SK-N-SH treated with all-trans-retinoic acid at 6 μM for 48 hours (cell line): ENCODE measurements at regions not wholly inside any gene's neighbourhood (a gene's known extent, or its start where the extent isn't known, plus 50 kb on each side); places are given as distances from the start of the nearest gene placed in this dataset.

ENCODE experiments used
- ATAC-seq: fragments of 200-7000 bp; cut with Tn5 transposase; 3 replicates; pipeline ENCODE4 v1.9.1; 2020; ENCODE audit warnings: mild to moderate bottlenecking, moderate library complexity
- ARNTL ChIP-seq: fragments of 450-650 bp; formaldehyde crosslinking; IDR thresholded peaks from 2 replicates; pipeline ENCODE4 v1.5.0; 2020; ENCODE audit warnings: low read depth, mild to moderate bottlenecking, moderate library complexity, borderline replicate concordance
- BACH2 ChIP-seq: fragments of 250-450 bp; sonication (Bioruptor Pico); IDR thresholded peaks from 2 replicates; pipeline ENCODE4 v1.9.0; 2021; ENCODE audit warnings: mild to moderate bottlenecking, borderline replicate concordance
- CREB5 ChIP-seq: fragments of 250-450 bp; sonication (Bioruptor Pico); IDR thresholded peaks from 2 replicates; pipeline ENCODE4 v1.5.1; 2020; ENCODE audit warnings: low read depth, mild to moderate bottlenecking, moderate library complexity
- CSRNP3 ChIP-seq: fragments of 250-450 bp; sonication (Bioruptor Pico); IDR thresholded peaks from 2 replicates; pipeline ENCODE4 v1.5.1; 2021; ENCODE audit warnings: mild to moderate bottlenecking, moderate library complexity
- ESRRG ChIP-seq: fragments of 250-450 bp; sonication (Bioruptor Pico); IDR thresholded peaks from 2 replicates; pipeline ENCODE4 v1.6.1; 2021; ENCODE audit warnings: mild to moderate bottlenecking
- ISL1 ChIP-seq: fragments of 250-450 bp; sonication (Bioruptor Pico); IDR thresholded peaks from 2 replicates; pipeline ENCODE4 v2.1.2; 2022; ENCODE audit warnings: mild to moderate bottlenecking, moderate library complexity
- PPARA ChIP-seq: fragments of 250-450 bp; sonication (Bioruptor Pico); IDR thresholded peaks from 2 replicates; pipeline ENCODE4 v1.5.0; 2020; ENCODE audit warnings: mild to moderate bottlenecking, borderline replicate concordance
- RARB ChIP-seq: fragments of 250-450 bp; sonication (Bioruptor Pico); IDR thresholded peaks from 2 replicates; pipeline ENCODE4 v1.8.0; 2021; ENCODE audit warnings: mild to moderate bottlenecking, moderate library complexity
- SNAI2 ChIP-seq: fragments of 250-450 bp; sonication (Bioruptor Pico); IDR thresholded peaks from 2 replicates; pipeline ENCODE4 v1.5.0; 2020; ENCODE audit warnings: mild to moderate bottlenecking, moderate library complexity
- TCF4 ChIP-seq: fragments of 250-450 bp; sonication (Bioruptor Pico); IDR thresholded peaks from 2 replicates; pipeline ENCODE4 v1.8.0; 2021; ENCODE audit warnings: mild to moderate bottlenecking, moderate library complexity, borderline replicate concordance
- TOX ChIP-seq: fragments of 250-450 bp; sonication (Bioruptor Pico); IDR thresholded peaks from 2 replicates; pipeline ENCODE4 v1.8.0; 2021; ENCODE audit warnings: mild to moderate bottlenecking, moderate library complexity, borderline replicate concordance
- TSHZ2 ChIP-seq: fragments of 250-450 bp; sonication (Bioruptor Pico); IDR thresholded peaks from 2 replicates; pipeline ENCODE4 v1.5.0; 2020; ENCODE audit warnings: mild to moderate bottlenecking, moderate library complexity
- ZC3H10 ChIP-seq: fragments of 250-450 bp; sonication (Bioruptor Pico); IDR thresholded peaks from 2 replicates; pipeline ENCODE4 v1.5.1; 2021; ENCODE audit warnings: mild to moderate bottlenecking, moderate library complexity
- ZFP3 ChIP-seq: fragments of 250-450 bp; sonication (Bioruptor Pico); IDR thresholded peaks from 2 replicates; pipeline ENCODE4 v1.5.0; 2020; ENCODE audit warnings: mild to moderate bottlenecking, moderate library complexity
- ZFP30 ChIP-seq: fragments of 450-650 bp; formaldehyde crosslinking; IDR thresholded peaks from 2 replicates; pipeline ENCODE4 v1.5.0; 2022; ENCODE audit warnings: mild to moderate bottlenecking, moderate library complexity
- ZNF565 ChIP-seq: fragments of 450-650 bp; formaldehyde crosslinking; conservative IDR thresholded peaks from 2 replicates; pipeline ENCODE4 v1.5.0; 2020; ENCODE audit warnings: low read depth, mild to moderate bottlenecking, moderate library complexity
- ZNF8 ChIP-seq: fragments of 450-650 bp; formaldehyde crosslinking; IDR thresholded peaks from 2 replicates; pipeline ENCODE4 v1.5.0; 2020; ENCODE audit warnings: mild to moderate bottlenecking, moderate library complexity
- TF ChIP-seq, protein P1 (sequence below): fragments of 250-450 bp; sonication (Bioruptor Pico); IDR thresholded peaks from 2 replicates; pipeline ENCODE4 v1.8.0; 2021; ENCODE audit warnings: low read depth, mild to moderate bottlenecking, moderate library complexity, borderline replicate concordance
- TF ChIP-seq, protein P2 (sequence below): fragments of 250-450 bp; sonication (Bioruptor Pico); IDR thresholded peaks from 2 replicates; pipeline ENCODE4 v1.8.0; 2020; ENCODE audit warnings: mild to moderate bottlenecking, moderate library complexity, borderline replicate concordance

GRCh38 chr7:10222976-10223375 is 750.7 kb upstream of the PHF14 start (continued):
- no peak for TF ChIP-seq CSRNP3 (CRISPR knock-in tag)
- TF ChIP-seq SNAI2 (CRISPR knock-in tag): no peak
- TF ChIP-seq ESRRG (CRISPR knock-in tag): no peak
- no peak for TF ChIP-seq ARNTL
- TF ChIP-seq, protein P1, sequence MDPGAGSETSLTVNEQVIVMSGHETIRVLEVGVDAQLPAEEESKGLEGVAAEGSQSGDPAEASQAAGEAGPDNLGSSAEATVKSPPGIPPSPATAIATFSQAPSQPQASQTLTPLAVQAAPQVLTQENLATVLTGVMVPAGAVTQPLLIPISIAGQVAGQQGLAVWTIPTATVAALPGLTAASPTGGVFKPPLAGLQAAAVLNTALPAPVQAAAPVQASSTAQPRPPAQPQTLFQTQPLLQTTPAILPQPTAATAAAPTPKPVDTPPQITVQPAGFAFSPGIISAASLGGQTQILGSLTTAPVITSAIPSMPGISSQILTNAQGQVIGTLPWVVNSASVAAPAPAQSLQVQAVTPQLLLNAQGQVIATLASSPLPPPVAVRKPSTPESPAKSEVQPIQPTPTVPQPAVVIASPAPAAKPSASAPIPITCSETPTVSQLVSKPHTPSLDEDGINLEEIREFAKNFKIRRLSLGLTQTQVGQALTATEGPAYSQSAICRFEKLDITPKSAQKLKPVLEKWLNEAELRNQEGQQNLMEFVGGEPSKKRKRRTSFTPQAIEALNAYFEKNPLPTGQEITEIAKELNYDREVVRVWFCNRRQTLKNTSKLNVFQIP (CRISPR knock-in tag): no peak
- no peak for TF ChIP-seq BACH2 (CRISPR knock-in tag)
- TF ChIP-seq PPARA (CRISPR knock-in tag): no peak

GRCh38 chr7:10225275-10225674 is 748.4 kb upstream of the PHF14 start:
- ATAC-seq: no peak
- TF ChIP-seq TSHZ2 (CRISPR knock-in tag) (0 out of 2 replicates have a peak, but pooled peaks have one; percentile 21), TCF4 (CRISPR knock-in tag) (0 out of 2 replicates have a peak, but pooled peaks have one; percentile 24), ZFP3 (no peak), PPARA (CRISPR knock-in tag) (no peak), ISL1 (CRISPR knock-in tag) (peak; percentile 86)

DNA sequence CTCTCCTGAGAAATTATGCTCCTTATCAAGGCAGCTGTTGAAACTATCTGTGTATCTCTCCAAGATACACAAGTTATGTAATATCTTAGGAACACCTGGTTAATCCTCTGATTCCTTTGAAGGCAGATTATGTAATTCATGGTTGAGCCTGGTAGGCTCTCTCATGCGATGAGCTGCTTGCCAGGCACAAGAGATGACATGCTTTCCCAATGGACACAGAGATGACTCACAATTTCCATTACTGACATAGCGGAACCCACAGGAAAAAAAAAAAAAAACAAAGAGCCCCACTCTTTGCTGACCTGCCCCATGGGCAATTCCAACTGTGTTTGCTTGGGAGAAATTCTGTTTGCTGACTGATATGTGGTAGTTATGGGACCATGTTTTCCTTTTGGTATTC is 736.4 kb upstream of the PHF14 start:
- TF ChIP-seq RARB (CRISPR knock-in tag): no peak
- TF ChIP-seq ESRRG (CRISPR knock-in tag): no peak
- peak; percentile 58 for TF ChIP-seq ISL1 (CRISPR knock-in tag)
- TF ChIP-seq ZNF8 (CRISPR knock-in tag): no peak
- TF ChIP-seq CSRNP3 (CRISPR knock-in tag): no peak
- no peak for TF ChIP-seq TOX (CRISPR knock-in tag)
- TF ChIP-seq ZFP30 (CRISPR knock-in tag): no peak
- TF ChIP-seq ZC3H10 (CRISPR knock-in tag): no peak
- TF ChIP-seq CREB5 (CRISPR knock-in tag): peak; percentile 27; the same call in 1 of the 2 replicates
- TF ChIP-seq ARNTL: no peak
- no peak for TF ChIP-seq ZNF565
- no peak for ATAC-seq

- no peak for ATAC-seq
- TF ChIP-seq, protein P2, sequence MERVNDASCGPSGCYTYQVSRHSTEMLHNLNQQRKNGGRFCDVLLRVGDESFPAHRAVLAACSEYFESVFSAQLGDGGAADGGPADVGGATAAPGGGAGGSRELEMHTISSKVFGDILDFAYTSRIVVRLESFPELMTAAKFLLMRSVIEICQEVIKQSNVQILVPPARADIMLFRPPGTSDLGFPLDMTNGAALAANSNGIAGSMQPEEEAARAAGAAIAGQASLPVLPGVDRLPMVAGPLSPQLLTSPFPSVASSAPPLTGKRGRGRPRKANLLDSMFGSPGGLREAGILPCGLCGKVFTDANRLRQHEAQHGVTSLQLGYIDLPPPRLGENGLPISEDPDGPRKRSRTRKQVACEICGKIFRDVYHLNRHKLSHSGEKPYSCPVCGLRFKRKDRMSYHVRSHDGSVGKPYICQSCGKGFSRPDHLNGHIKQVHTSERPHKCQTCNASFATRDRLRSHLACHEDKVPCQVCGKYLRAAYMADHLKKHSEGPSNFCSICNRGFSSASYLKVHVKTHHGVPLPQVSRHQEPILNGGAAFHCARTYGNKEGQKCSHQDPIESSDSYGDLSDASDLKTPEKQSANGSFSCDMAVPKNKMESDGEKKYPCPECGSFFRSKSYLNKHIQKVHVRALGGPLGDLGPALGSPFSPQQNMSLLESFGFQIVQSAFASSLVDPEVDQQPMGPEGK (CRISPR knock-in tag): no peak
- TF ChIP-seq ZNF8 (CRISPR knock-in tag) (no peak), CREB5 (CRISPR knock-in tag) (no peak), ESRRG (CRISPR knock-in tag) (no peak), BACH2 (CRISPR knock-in tag) (no peak), SNAI2 (CRISPR knock-in tag) (no peak)
- TF ChIP-seq, all 23 proteins: peak for 0
Measured at GRCh38 chr7:10238641-10239040, 735.0 kb upstream of the PHF14 start.
